HUES48 (cell line): ENCODE measurements at regions not wholly inside any gene's neighbourhood (a gene's known extent, or its start where the extent isn't known, plus 50 kb on each side); places are given as distances from the start of the nearest gene placed in this dataset.

Experiments
- H3K27ac ChIP-seq: one replicate; pipeline ENCODE4 v1.7.0; 2013; ENCODE audit warnings: low read depth, low read length, inconsistent platforms
- H3K27me3 ChIP-seq: 2 replicates; pipeline ENCODE4 v1.6.1; 2013; ENCODE audit warnings: mild to moderate bottlenecking, low read length; ENCODE audit not compliant: control insufficient read depth, insufficient read depth
- H3K36me3 ChIP-seq: 2 replicates; pipeline ENCODE4 v1.6.1; 2013; ENCODE audit warnings: low read length; ENCODE audit not compliant: control insufficient read depth, insufficient read depth
- H3K4me1 ChIP-seq: 2 replicates; pipeline ENCODE4 v1.6.1; 2013; ENCODE audit warnings: mild to moderate bottlenecking, low read length; ENCODE audit not compliant: control insufficient read depth, insufficient read depth
- H3K4me3 ChIP-seq: 2 replicates; pipeline ENCODE4 v1.5.1; 2013; ENCODE audit warnings: mild to moderate bottlenecking, low read depth, low read length
- H3K9ac ChIP-seq: 2 replicates; pipeline ENCODE4 v1.6.1; 2013; ENCODE audit warnings: mild to moderate bottlenecking, low read depth, low read length, moderate library complexity
- H3K9me3 ChIP-seq: 2 replicates; pipeline ENCODE4 v1.6.1; 2013; ENCODE audit warnings: low read length; ENCODE audit not compliant: control insufficient read depth, insufficient read depth

- Histone ChIP-seq H3K36me3 (no peaks in the 10 kb centered on the region), H3K4me3 (no peak overlapping the region), H3K9me3 (no peaks in the 10 kb centered on the region), H3K27ac (no peak overlapping the region), H3K27me3 (no peaks in the 10 kb centered on the region), H3K9ac (no peak overlapping the region), H3K4me1 (0 out of 2 replicates have a peak, but pooled peaks cover 5% of the 10 kb centered on the region)
Measured at GRCh38 chr5:57608542-57608941, 125.9 kb upstream of the ACTBL2 start.

DNA sequence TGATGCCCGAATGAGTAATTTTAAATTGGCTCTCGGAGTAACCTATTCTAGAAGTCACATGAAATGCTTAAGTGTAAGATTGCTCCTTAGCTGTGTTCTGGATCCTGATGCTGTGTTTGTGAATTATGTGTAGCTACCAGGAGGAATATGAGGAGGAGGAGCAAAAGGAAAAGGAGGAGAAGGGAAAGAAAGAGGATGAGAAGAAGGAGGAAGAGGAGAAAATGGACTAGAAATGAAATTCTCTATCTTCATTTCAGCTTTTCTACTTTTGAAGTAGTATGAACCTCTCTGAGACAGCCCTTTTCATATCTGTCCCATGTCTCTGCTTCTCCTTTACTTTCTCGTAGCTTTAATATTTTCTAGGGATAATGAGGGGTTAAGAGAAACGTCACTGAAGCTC lies 119.4 kb upstream of the ACTBL2 start:
- no peaks in the 10 kb centered on the region for H3K27me3 ChIP-seq
- H3K27ac ChIP-seq = no peak overlapping the region
- no peaks in the 10 kb centered on the region for H3K9me3 ChIP-seq
- H3K4me3 ChIP-seq = no peak overlapping the region
- no peak overlapping the region for H3K9ac ChIP-seq
- no peaks in the 10 kb centered on the region for H3K4me1 ChIP-seq
- no peaks in the 10 kb centered on the region for H3K36me3 ChIP-seq

- Histone ChIP-seq H3K27ac (no peak overlapping the region), H3K36me3 (no peaks in the 10 kb centered on the region), H3K4me1 (no peaks in the 10 kb centered on the region), H3K27me3 (no peaks in the 10 kb centered on the region), H3K4me3 (no peak overlapping the region), H3K9me3 (no peaks in the 10 kb centered on the region), H3K9ac (no peak overlapping the region)
Measured at GRCh38 chr5:57600321-57600720, 117.7 kb upstream of the ACTBL2 start.

DNA sequence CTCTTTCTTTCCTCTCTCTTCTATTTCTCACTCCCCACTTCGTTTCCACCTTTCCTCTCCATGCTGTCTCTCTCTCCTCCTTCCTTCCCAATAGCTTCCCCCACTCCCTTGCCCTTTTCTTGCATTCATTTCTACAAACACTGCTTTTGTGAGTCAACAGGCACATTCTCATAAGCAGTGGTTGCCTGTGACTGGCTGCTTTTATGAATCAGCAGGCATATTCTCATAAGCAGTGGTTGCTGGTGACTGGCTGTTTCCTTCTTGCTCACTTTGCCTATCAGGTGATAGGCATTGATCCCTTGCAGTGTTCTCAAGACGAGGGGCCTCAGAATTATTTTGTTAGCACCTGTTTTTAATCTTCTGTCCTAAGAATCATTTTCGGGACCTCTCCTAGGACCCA lies 116.1 kb upstream of the ACTBL2 start:
- H3K27ac ChIP-seq = no peak overlapping the region
- H3K4me1 ChIP-seq = no peaks in the 10 kb centered on the region
- no peaks in the 10 kb centered on the region for H3K9me3 ChIP-seq
- no peak overlapping the region for H3K4me3 ChIP-seq
- H3K36me3 ChIP-seq = no peaks in the 10 kb centered on the region
- H3K27me3 ChIP-seq = no peaks in the 10 kb centered on the region
- H3K9ac ChIP-seq = no peak overlapping the region

DNA sequence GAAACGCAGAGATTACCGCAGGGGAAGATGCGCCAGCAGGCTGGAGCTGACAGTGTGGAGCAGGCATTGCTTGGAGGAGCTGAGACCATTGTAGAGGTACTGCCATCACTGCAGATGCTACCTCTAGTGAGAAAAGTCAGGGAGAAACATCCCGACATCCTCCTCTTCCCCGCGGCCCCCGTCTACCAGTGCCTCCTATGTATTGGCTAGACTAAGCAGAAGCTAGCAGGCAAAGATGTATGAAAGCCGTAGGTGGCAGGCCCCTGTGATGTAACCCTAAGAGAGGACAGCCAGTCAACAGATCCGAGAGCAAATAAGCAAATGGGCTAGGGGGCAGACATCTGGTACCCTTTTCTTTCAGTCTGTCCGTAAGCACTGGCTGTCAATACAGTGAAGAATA lies 115.5 kb upstream of the ACTBL2 start:
- no peaks in the 10 kb centered on the region for H3K27me3 ChIP-seq
- no peaks in the 10 kb centered on the region for H3K4me1 ChIP-seq
- H3K27ac ChIP-seq = no peak overlapping the region
- H3K9ac ChIP-seq = no peak overlapping the region
- H3K9me3 ChIP-seq = no peaks in the 10 kb centered on the region
- no peaks in the 10 kb centered on the region for H3K36me3 ChIP-seq
- H3K4me3 ChIP-seq = no peak overlapping the region

DNA sequence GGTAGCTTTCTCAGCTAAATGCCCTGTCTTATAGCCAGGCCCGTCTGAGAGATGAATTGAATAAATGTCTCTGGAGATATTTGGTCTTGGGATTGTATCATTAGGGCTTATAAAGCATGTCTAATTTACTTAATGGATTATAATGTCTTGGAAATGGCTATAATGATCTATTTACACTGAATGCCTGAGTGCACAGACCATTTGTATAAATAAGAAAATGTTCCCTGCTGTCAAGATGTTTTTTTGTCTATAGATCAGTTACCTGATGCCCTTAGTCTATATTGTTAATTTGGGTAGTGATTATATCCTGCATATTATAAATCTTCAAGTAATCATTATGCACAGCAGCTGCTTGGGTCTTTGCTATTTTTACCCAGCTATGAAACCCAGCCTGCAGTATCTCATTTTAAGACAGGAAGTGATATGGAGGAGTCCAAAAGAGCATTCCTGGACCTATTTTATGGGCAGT lies 112.9 kb upstream of the ACTBL2 start:
- Histone ChIP-seq H3K4me3 (no peak overlapping the region), H3K27me3 (no peaks in the 10 kb centered on the region), H3K27ac (no peak overlapping the region), H3K9ac (no peak overlapping the region), H3K4me1 (no peaks in the 10 kb centered on the region), H3K36me3 (no peaks in the 10 kb centered on the region), H3K9me3 (no peaks in the 10 kb centered on the region)

GRCh38 chr5:57594436-57594835 lies 111.8 kb upstream of the ACTBL2 start:
- no peak overlapping the region for H3K27ac ChIP-seq
- no peaks in the 10 kb centered on the region for H3K9me3 ChIP-seq
- no peaks in the 10 kb centered on the region for H3K27me3 ChIP-seq
- H3K4me3 ChIP-seq = no peak overlapping the region
- no peaks in the 10 kb centered on the region for H3K4me1 ChIP-seq
- H3K36me3 ChIP-seq = no peaks in the 10 kb centered on the region
- no peak overlapping the region for H3K9ac ChIP-seq

GRCh38 chr5:57592236-57592635 lies 109.6 kb upstream of the ACTBL2 start:
- Histone ChIP-seq H3K36me3 (no peaks in the 10 kb centered on the region), H3K9me3 (no peaks in the 10 kb centered on the region), H3K27ac (no peak overlapping the region), H3K4me3 (no peak overlapping the region), H3K9ac (no peak overlapping the region), H3K4me1 (no peaks in the 10 kb centered on the region), H3K27me3 (no peaks in the 10 kb centered on the region)

- Histone ChIP-seq H3K27me3 (no peaks in the 10 kb centered on the region), H3K4me3 (no peak overlapping the region), H3K9ac (no peak overlapping the region), H3K4me1 (no peaks in the 10 kb centered on the region), H3K9me3 (no peaks in the 10 kb centered on the region), H3K27ac (no peak overlapping the region), H3K36me3 (no peaks in the 10 kb centered on the region)
Measured at GRCh38 chr5:57586649-57587048, 104.0 kb upstream of the ACTBL2 start.

GRCh38 chr5:57582578-57583070 lies 100.0 kb upstream of the ACTBL2 start:
- no peaks in the 10 kb centered on the region for H3K36me3 ChIP-seq
- H3K27ac ChIP-seq = no peak overlapping the region
- no peaks in the 10 kb centered on the region for H3K27me3 ChIP-seq
- no peaks in the 10 kb centered on the region for H3K4me1 ChIP-seq
- H3K9ac ChIP-seq = no peak overlapping the region
- no peak overlapping the region for H3K4me3 ChIP-seq
- no peaks in the 10 kb centered on the region for H3K9me3 ChIP-seq

DNA sequence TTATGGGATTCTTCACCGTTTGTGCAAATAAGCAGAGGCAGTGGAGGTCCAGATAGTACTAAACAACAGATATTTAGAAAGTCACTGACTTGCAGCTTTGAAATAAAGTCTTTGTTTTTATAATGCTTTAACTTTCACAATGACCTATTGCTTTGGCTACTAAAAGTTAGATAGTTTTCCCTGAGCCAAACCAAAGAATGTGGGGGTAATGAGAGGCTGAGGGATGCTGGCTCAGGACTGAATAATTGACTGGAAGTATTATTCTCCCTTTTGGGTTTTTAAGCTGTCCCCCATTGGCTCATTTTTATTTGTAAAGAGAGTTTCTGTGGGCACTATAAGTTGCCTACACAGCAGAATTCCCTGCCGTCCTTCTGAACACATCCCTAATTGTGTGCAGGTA lies 99.2 kb upstream of the ACTBL2 start:
- Histone ChIP-seq H3K4me1 (no peaks in the 10 kb centered on the region), H3K9me3 (no peaks in the 10 kb centered on the region), H3K4me3 (no peak overlapping the region), H3K36me3 (no peaks in the 10 kb centered on the region), H3K9ac (no peak overlapping the region), H3K27ac (no peak overlapping the region), H3K27me3 (no peaks in the 10 kb centered on the region)

DNA sequence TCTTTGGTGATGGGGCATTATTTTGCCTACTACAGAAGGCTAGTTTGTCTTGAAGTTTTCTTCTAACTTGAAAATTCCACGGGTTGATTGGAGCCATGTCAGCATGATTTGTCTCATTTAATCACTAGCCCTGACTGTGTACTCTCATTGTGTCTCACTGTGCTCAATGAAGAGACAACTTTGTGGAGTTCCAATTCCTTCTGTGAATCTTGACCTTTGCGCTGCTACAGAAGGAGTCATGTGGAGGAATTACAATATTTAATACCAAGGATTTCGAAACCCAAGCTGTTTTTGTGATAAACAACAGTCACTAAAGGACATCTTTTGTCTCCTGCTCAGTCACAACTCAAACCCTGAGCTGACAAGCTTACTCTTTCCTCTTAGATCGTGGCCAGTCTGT lies 98.6 kb upstream of the ACTBL2 start:
- no peak overlapping the region for H3K27ac ChIP-seq
- no peak overlapping the region for H3K9ac ChIP-seq
- H3K36me3 ChIP-seq = no peaks in the 10 kb centered on the region
- H3K27me3 ChIP-seq = no peaks in the 10 kb centered on the region
- no peaks in the 10 kb centered on the region for H3K4me1 ChIP-seq
- no peak overlapping the region for H3K4me3 ChIP-seq
- H3K9me3 ChIP-seq = no peaks in the 10 kb centered on the region
